ENCODE measurements at regions not wholly inside any gene's neighbourhood (a gene's known extent, or its start where the extent isn't known, plus 50 kb on each side); places are given as distances from the start of the nearest gene placed in this dataset.

- Mint-ChIP-seq H3K36me3 (ENCODE audit: low read depth) (no peaks in the 10 kb centered on the region), H3K27ac (no peak overlapping the region), H3K4me3 (no peak overlapping the region), H3K9me3 (peaks cover 5% of the 10 kb centered on the region), H3K4me1 (no peaks in the 10 kb centered on the region), H3K27me3 (no peaks in the 10 kb centered on the region)
- ChIA-PET CTCF (no interaction called here), POLR2A (no interaction called here)
- TF ChIP-seq CTCF (IDR thresholded peaks at IDR 0.05), result no peak
- intact Hi-C loops (cut with micrococcal nuclease), result no loop called here
- ATAC-seq (ENCODE audit: low read depth), result no peak
- no peak for DNase-seq
Measured at GRCh38 chr12:115093261-115093660, 409.3 kb upstream of the TBX3 start.

DNA sequence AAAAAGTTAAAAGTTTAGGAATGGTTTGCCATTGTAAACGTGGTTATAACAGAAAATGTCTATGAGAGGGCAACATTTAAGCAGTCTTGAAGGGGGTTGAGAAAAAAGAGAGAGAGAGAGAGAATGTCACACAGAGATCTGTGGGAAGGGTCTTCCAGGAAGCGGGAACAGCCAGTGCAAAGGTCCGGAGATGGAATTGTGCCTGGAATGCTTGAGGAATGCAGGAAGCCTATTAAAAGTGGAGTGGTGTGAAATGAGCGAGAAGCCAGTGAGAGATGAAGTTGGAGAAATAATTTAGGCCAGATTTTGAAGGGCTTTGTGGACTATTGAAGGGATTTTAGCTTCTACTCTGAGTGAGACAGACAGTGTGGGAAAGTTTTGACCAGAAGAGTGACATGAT, 406.8 kb upstream of the TBX3 start:
- ATAC-seq (ENCODE audit: low read depth), result no peak
- no peak for DNase-seq
- Mint-ChIP-seq H3K4me3 (no peak overlapping the region), H3K27ac (no peak overlapping the region), H3K9me3 (no peaks in the 10 kb centered on the region), H3K4me1 (no peaks in the 10 kb centered on the region), H3K27me3 (no peaks in the 10 kb centered on the region), H3K36me3 (ENCODE audit: low read depth) (no peaks in the 10 kb centered on the region)
- ChIA-PET POLR2A (no interaction called here), CTCF (no interaction called here)
- intact Hi-C loops (cut with micrococcal nuclease), result no loop called here
- no peak for TF ChIP-seq CTCF (IDR thresholded peaks at IDR 0.05)

GRCh38 chr12:115088995-115089841, 405.2 kb upstream of the TBX3 start:
- DNase-seq (no peak), ATAC-seq (ENCODE audit: low read depth) (no peak)
- CTCF ChIA-PET, result no interaction called here
- TF ChIP-seq CTCF (IDR thresholded peaks at IDR 0.05), result no peak
- H3K27me3 Mint-ChIP-seq, result no peaks in the 10 kb centered on the region
- no peaks in the 10 kb centered on the region for H3K4me1 Mint-ChIP-seq
- H3K9me3 Mint-ChIP-seq, result no peaks in the 10 kb centered on the region
- intact Hi-C loops (cut with micrococcal nuclease), result no loop called here
- no peaks in the 10 kb centered on the region for H3K36me3 Mint-ChIP-seq (ENCODE audit: low read depth)
- no peak overlapping the region for H3K27ac Mint-ChIP-seq
- POLR2A ChIA-PET, result no interaction called here
- no peak overlapping the region for H3K4me3 Mint-ChIP-seq

DNA sequence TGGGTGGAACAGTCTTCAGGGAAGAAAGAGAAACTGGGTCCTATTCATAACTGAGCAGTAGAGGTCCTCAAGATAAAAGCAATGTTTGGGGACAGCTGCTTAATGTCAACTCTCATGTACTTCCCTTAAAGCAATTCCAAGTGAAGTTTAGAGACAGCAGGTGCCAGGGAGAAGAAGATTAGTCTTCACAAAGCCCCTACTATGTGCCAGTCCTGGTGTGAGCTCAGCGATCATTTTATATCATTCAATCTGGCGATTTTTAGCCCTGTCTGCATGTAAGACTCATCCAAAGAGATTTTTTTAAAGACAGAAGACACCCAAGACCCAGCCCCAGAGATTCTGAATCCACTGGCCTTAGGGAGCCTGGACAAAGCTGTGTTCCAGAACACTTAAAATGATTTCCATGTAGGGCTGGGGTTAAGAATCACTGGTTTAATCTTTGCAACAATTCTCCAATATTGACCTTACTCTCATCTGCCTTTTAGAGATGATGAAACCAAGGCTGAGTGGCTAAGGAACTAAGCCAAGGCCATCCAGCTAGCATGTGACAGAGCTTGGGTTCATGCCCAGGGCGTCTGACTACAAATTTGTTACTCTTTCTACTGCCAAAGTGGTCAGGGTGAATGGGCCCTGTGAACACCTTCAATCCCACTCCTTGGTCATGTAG, 404.5 kb upstream of the TBX3 start:
- ATAC-seq (ENCODE audit: low read depth) (no peak), DNase-seq (no peak)
- Mint-ChIP-seq H3K4me1 (no peaks in the 10 kb centered on the region), H3K9me3 (no peaks in the 10 kb centered on the region), H3K27me3 (no peaks in the 10 kb centered on the region), H3K36me3 (ENCODE audit: low read depth) (no peaks in the 10 kb centered on the region), H3K27ac (no peak overlapping the region), H3K4me3 (no peak overlapping the region)
- ChIA-PET POLR2A (no interaction called here), CTCF (no interaction called here)
- intact Hi-C loops (cut with micrococcal nuclease), result no loop called here
- no peak for TF ChIP-seq CTCF (IDR thresholded peaks at IDR 0.05)

DNA sequence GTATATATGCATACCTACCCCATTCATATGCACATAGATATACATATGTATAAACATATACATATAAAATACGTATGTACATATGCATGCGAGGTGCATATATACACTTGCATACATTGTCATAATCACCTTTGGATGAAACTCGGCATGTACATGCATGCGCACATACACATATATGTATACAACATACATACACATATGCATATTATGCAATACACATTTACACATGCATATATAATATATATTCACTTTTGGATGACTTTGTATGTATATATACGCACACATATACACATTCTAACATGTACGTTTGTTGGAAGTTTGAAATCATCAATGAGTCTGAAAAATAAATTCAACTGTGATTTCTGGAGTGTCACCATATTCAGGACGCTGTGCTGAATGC, 401.6 kb upstream of the TBX3 start:
- no peak overlapping the region for H3K4me3 Mint-ChIP-seq
- no peaks in the 10 kb centered on the region for H3K4me1 Mint-ChIP-seq
- H3K27me3 Mint-ChIP-seq, result no peaks in the 10 kb centered on the region
- DNase-seq (no peak), ATAC-seq (ENCODE audit: low read depth) (no peak)
- no peak for TF ChIP-seq CTCF (IDR thresholded peaks at IDR 0.05)
- no peak overlapping the region for H3K27ac Mint-ChIP-seq
- POLR2A ChIA-PET, result no interaction called here
- intact Hi-C loops (cut with micrococcal nuclease), result no loop called here
- CTCF ChIA-PET, result no interaction called here
- no peaks in the 10 kb centered on the region for H3K9me3 Mint-ChIP-seq
- no peaks in the 10 kb centered on the region for H3K36me3 Mint-ChIP-seq (ENCODE audit: low read depth)

Data from activated B cell treated with CpG ODN at 0.5 μM for 24 hours (primary cell).